SK-N-SH treated with all-trans-retinoic acid at 6 μM for 48 hours (cell line): ENCODE measurements at regions not wholly inside any gene's neighbourhood (a gene's known extent, or its start where the extent isn't known, plus 50 kb on each side); places are given as distances from the start of the nearest gene placed in this dataset.

ENCODE experiments used
- ATAC-seq: fragments of 200-7000 bp; cut with Tn5 transposase; 3 replicates; pipeline ENCODE4 v1.9.1; 2020; ENCODE audit warnings: mild to moderate bottlenecking, moderate library complexity
- ARNTL ChIP-seq: fragments of 450-650 bp; formaldehyde crosslinking; IDR thresholded peaks from 2 replicates; pipeline ENCODE4 v1.5.0; 2020; ENCODE audit warnings: low read depth, mild to moderate bottlenecking, moderate library complexity, borderline replicate concordance
- BACH2 ChIP-seq: fragments of 250-450 bp; sonication (Bioruptor Pico); IDR thresholded peaks from 2 replicates; pipeline ENCODE4 v1.9.0; 2021; ENCODE audit warnings: mild to moderate bottlenecking, borderline replicate concordance
- CREB5 ChIP-seq: fragments of 250-450 bp; sonication (Bioruptor Pico); IDR thresholded peaks from 2 replicates; pipeline ENCODE4 v1.5.1; 2020; ENCODE audit warnings: low read depth, mild to moderate bottlenecking, moderate library complexity
- CSRNP3 ChIP-seq: fragments of 250-450 bp; sonication (Bioruptor Pico); IDR thresholded peaks from 2 replicates; pipeline ENCODE4 v1.5.1; 2021; ENCODE audit warnings: mild to moderate bottlenecking, moderate library complexity
- ESRRG ChIP-seq: fragments of 250-450 bp; sonication (Bioruptor Pico); IDR thresholded peaks from 2 replicates; pipeline ENCODE4 v1.6.1; 2021; ENCODE audit warnings: mild to moderate bottlenecking
- GLIS3 ChIP-seq: fragments of 250-450 bp; sonication (Bioruptor Pico); IDR thresholded peaks from 2 replicates; pipeline ENCODE4 v1.5.0; 2020; ENCODE audit warnings: mild to moderate bottlenecking, moderate library complexity
- OSR1 ChIP-seq: fragments of 250-450 bp; sonication (Bioruptor Pico); IDR thresholded peaks from 2 replicates; pipeline ENCODE4 v1.8.0; 2022; ENCODE audit warnings: moderate library complexity, mild to moderate bottlenecking, inconsistent platforms
- PATZ1 ChIP-seq: fragments of 250-450 bp; sonication (Bioruptor Pico); IDR thresholded peaks from 2 replicates; pipeline ENCODE4 v1.8.0; 2020; ENCODE audit warnings: mild to moderate bottlenecking, moderate library complexity, borderline replicate concordance
- RARB ChIP-seq: fragments of 250-450 bp; sonication (Bioruptor Pico); IDR thresholded peaks from 2 replicates; pipeline ENCODE4 v1.8.0; 2021; ENCODE audit warnings: mild to moderate bottlenecking, moderate library complexity
- SNAI2 ChIP-seq: fragments of 250-450 bp; sonication (Bioruptor Pico); IDR thresholded peaks from 2 replicates; pipeline ENCODE4 v1.5.0; 2020; ENCODE audit warnings: mild to moderate bottlenecking, moderate library complexity
- TOX ChIP-seq: fragments of 250-450 bp; sonication (Bioruptor Pico); IDR thresholded peaks from 2 replicates; pipeline ENCODE4 v1.8.0; 2021; ENCODE audit warnings: mild to moderate bottlenecking, moderate library complexity, borderline replicate concordance
- ZC3H10 ChIP-seq: fragments of 250-450 bp; sonication (Bioruptor Pico); IDR thresholded peaks from 2 replicates; pipeline ENCODE4 v1.5.1; 2021; ENCODE audit warnings: mild to moderate bottlenecking, moderate library complexity
- ZFP3 ChIP-seq: fragments of 250-450 bp; sonication (Bioruptor Pico); IDR thresholded peaks from 2 replicates; pipeline ENCODE4 v1.5.0; 2020; ENCODE audit warnings: mild to moderate bottlenecking, moderate library complexity
- ZFP30 ChIP-seq: fragments of 450-650 bp; formaldehyde crosslinking; IDR thresholded peaks from 2 replicates; pipeline ENCODE4 v1.5.0; 2022; ENCODE audit warnings: mild to moderate bottlenecking, moderate library complexity
- ZNF565 ChIP-seq: fragments of 450-650 bp; formaldehyde crosslinking; conservative IDR thresholded peaks from 2 replicates; pipeline ENCODE4 v1.5.0; 2020; ENCODE audit warnings: low read depth, mild to moderate bottlenecking, moderate library complexity
- ZNF70 ChIP-seq: fragments of 450-650 bp; formaldehyde crosslinking; IDR thresholded peaks from 2 replicates; pipeline ENCODE4 v1.5.0; 2020; ENCODE audit warnings: mild to moderate bottlenecking, moderate library complexity
- TF ChIP-seq, protein P1 (sequence below): fragments of 250-450 bp; sonication (Bioruptor Pico); IDR thresholded peaks from 2 replicates; pipeline ENCODE4 v1.8.0; 2021; ENCODE audit warnings: low read depth, mild to moderate bottlenecking, moderate library complexity, borderline replicate concordance
- TF ChIP-seq, protein P2 (sequence below): fragments of 250-450 bp; sonication (Bioruptor Pico); IDR thresholded peaks from 2 replicates; pipeline ENCODE4 v1.5.0; 2020; ENCODE audit warnings: mild to moderate bottlenecking, moderate library complexity

DNA sequence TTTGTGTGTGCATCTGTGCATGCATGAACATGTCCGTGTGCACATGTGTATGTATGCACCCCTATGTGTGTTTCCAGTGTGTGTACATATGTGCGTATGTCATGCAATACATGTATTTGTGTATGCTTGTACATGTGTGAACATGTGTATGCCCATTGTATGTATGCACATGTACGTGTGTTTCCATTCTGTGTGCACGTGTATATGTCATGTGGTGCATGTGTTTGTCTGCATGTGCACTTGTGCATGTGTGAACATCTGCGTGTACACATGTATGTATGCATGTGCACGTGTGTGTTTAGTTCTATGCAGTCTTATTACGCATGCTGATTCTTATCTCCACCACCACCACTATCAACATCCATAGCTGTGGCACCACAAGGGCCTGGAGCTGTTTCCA, 403.5 kb upstream of the IRX4 start (continued):
- TF ChIP-seq PATZ1 (CRISPR knock-in tag): no peak
- no peak for TF ChIP-seq ZNF565 (CRISPR knock-in tag)
- TF ChIP-seq CSRNP3 (CRISPR knock-in tag): no peak

DNA sequence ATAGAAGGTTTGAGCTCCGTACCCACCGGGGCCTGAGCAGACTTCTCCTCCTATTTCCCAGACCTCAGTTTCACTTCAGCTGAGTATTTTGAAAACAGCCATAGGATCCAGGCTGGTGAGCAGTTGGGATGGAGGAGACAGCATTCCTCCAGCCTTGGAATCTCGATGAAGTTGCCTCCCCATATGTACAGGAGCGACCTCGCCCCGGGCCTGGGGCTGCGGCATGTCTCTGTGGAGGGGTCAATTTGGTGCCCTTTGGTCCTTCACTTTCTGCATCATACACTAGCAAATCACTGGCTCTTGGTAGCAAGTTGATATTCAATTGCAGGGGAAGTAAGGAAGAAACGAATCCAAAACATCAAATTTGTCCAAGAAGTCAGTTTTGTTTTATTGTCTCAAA, 402.0 kb upstream of the IRX4 start:
- TF ChIP-seq TOX (no peak), ZNF565 (CRISPR knock-in tag) (no peak), ZFP30 (CRISPR knock-in tag) (no peak), CSRNP3 (CRISPR knock-in tag) (no peak), ARNTL (CRISPR knock-in tag) (no peak), RARB (CRISPR knock-in tag) (no peak), GLIS3 (CRISPR knock-in tag) (no peak), CREB5 (CRISPR knock-in tag) (no peak), SNAI2 (CRISPR knock-in tag) (no peak)
- TF ChIP-seq, protein P1, sequence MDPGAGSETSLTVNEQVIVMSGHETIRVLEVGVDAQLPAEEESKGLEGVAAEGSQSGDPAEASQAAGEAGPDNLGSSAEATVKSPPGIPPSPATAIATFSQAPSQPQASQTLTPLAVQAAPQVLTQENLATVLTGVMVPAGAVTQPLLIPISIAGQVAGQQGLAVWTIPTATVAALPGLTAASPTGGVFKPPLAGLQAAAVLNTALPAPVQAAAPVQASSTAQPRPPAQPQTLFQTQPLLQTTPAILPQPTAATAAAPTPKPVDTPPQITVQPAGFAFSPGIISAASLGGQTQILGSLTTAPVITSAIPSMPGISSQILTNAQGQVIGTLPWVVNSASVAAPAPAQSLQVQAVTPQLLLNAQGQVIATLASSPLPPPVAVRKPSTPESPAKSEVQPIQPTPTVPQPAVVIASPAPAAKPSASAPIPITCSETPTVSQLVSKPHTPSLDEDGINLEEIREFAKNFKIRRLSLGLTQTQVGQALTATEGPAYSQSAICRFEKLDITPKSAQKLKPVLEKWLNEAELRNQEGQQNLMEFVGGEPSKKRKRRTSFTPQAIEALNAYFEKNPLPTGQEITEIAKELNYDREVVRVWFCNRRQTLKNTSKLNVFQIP (CRISPR knock-in tag): no peak
- ATAC-seq: no peak

- no peak for TF ChIP-seq TOX
- TF ChIP-seq CSRNP3 (CRISPR knock-in tag): no peak
- no peak for TF ChIP-seq GLIS3 (CRISPR knock-in tag)
- no peak for ATAC-seq
Observed at GRCh38 chr5:2283481-2284045, 400.8 kb upstream of the IRX4 start.

DNA sequence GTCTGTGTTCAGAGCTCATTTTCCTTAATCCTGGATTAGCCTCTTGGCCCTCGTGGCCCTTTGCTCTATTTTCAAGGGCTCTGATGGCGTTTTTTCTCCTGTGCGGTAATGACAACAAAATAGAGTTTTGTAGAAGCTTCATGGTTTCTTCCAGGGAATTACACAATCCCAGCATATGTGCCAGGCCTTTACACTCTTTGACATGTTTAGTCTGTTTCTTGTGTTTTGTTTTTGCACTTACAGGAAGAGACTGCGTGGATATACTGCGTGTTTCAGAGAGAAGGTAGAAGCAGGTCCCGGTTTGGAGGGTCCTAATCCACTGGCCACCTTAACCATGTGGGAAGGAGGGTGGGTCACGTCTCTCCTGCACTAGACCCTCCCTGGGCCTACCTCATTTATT, 400.2 kb upstream of the IRX4 start:
- ATAC-seq: no peak
- TF ChIP-seq ZNF565 (CRISPR knock-in tag) (no peak), CREB5 (CRISPR knock-in tag) (no peak), ZNF70 (CRISPR knock-in tag) (no peak), ZC3H10 (CRISPR knock-in tag) (no peak), ZFP3 (CRISPR knock-in tag) (no peak), RARB (CRISPR knock-in tag) (no peak), CSRNP3 (CRISPR knock-in tag) (no peak), OSR1 (CRISPR knock-in tag) (no peak), ESRRG (CRISPR knock-in tag) (no peak), ARNTL (CRISPR knock-in tag) (no peak), GLIS3 (CRISPR knock-in tag) (no peak), BACH2 (CRISPR knock-in tag) (no peak), ZFP30 (CRISPR knock-in tag) (no peak)
- TF ChIP-seq, protein P2, sequence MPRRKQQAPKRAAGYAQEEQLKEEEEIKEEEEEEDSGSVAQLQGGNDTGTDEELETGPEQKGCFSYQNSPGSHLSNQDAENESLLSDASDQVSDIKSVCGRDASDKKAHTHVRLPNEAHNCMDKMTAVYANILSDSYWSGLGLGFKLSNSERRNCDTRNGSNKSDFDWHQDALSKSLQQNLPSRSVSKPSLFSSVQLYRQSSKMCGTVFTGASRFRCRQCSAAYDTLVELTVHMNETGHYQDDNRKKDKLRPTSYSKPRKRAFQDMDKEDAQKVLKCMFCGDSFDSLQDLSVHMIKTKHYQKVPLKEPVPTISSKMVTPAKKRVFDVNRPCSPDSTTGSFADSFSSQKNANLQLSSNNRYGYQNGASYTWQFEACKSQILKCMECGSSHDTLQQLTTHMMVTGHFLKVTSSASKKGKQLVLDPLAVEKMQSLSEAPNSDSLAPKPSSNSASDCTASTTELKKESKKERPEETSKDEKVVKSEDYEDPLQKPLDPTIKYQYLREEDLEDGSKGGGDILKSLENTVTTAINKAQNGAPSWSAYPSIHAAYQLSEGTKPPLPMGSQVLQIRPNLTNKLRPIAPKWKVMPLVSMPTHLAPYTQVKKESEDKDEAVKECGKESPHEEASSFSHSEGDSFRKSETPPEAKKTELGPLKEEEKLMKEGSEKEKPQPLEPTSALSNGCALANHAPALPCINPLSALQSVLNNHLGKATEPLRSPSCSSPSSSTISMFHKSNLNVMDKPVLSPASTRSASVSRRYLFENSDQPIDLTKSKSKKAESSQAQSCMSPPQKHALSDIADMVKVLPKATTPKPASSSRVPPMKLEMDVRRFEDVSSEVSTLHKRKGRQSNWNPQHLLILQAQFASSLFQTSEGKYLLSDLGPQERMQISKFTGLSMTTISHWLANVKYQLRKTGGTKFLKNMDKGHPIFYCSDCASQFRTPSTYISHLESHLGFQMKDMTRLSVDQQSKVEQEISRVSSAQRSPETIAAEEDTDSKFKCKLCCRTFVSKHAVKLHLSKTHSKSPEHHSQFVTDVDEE (CRISPR knock-in tag): no peak
